ENCODE measurements at regions not wholly inside any gene's neighbourhood (a gene's known extent, or its start where the extent isn't known, plus 50 kb on each side); places are given as distances from the start of the nearest gene placed in this dataset.

- ATAC-seq = no peak
- intact Hi-C loops (cut with DNase I) = no loop called here
- peak; percentile 9 for DNase-seq
These were observed 136.9 kb downstream of the SCARB1 start for GRCh38 chr12:124726596-124727263.

DNA sequence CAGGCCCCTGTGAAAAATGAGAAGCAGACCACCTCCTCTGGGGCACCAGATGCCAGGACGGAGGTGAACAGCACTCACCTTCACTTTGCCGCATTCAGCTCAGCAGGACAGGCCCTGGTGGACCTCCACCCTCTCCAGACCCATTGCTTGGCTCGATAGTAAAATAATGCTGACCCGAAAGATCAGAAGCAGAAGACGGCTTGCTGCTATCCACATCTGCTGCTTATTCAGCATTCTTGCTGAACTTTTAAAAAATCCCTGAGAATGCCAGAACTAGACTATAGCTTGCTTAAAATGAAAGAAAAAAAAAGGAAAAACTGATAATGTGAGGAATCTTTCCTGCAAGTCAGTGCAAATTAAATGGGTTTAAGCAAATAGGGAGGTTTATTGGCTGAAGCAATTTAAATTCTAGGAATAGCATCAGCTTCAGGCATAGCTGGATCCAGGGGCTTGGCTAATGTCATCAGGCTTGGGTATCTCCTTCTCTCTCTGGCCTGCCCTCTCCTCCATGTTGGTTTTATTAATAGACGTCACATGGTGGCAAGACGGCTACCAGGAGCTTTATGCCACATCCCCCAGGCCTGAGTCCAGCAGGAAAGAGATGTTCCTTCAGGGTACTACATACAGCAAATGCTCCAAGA, 137.9 kb downstream of the SCARB1 start:
- peak; percentile 13 for DNase-seq
- intact Hi-C loops (cut with DNase I) = no loop called here
- ATAC-seq = no peak

DNA sequence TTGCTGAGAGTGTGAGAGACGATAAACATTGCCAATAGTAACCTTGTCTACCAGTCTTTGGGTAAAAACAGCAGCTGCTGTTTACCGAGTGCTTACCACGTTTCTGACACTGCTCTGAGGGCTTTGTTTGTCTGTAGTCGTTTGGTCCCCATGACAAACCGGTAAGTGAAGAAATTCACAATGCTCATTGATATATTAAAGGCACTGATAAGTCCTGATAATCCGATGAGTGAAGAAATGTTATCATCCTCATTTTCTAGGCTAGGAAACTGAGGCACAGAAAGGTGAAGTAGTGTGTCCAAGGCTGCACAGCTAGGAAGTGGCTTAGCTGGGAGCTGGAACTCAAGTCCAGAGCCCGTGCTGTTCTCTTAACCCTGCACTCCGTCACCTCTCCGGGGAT, 138.6 kb downstream of the SCARB1 start:
- intact Hi-C loops (cut with DNase I) = no loop called here
- ATAC-seq (no peak), DNase-seq (no peak)

GRCh38 chr12:124722878-124723277, 140.8 kb downstream of the SCARB1 start:
- DNase-seq = no peak
- no peak for ATAC-seq
- intact Hi-C loops (cut with DNase I) = no loop called here

GRCh38 chr12:124721501-124722162, 142.0 kb downstream of the SCARB1 start:
- DNase-seq = peak; percentile 16
- intact Hi-C loops (cut with DNase I) = no loop called here
- ATAC-seq = no peak

DNA sequence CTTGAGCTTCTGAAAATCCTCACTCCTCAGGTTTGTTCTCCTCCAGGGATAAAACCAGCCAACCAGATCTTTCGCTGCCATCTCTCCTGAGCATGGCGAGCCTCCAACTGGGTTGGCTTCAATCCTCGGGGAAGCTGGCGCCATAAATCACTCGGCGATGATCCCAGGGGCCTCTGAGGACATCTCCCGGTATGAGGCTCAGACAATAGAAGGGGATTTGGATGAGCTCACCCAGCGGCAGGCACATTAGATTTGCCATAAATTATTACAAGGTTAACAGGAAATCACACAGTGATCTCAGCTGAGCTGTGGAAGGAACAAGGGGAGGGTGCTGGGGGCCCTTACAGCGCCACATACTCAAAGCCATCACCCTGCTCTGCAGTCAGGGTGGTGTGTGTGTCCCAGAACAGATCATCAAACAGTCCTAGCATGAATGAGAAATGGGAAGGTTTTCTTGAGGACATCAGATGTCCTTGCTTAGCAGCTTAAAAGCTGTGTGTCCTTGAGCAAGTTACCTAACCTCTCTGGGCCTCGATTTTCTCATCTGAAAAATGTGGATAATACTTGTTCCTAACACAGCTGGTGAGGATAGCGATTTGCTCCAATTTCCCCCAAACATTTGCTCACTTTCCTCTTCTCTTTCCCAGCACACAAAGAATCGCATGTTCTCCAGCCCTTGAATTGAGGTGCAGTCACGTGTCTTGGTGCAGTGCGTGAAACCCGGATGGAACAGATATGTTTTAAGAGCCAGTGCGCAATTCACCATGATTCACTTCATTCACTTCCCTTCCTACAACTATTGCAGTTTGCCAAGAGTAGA, 142.8 kb downstream of the SCARB1 start:
- ATAC-seq (peak; percentile 71 to 78), DNase-seq (peak; percentile 66)
- intact Hi-C loops (cut with DNase I) = no loop called here

DNA sequence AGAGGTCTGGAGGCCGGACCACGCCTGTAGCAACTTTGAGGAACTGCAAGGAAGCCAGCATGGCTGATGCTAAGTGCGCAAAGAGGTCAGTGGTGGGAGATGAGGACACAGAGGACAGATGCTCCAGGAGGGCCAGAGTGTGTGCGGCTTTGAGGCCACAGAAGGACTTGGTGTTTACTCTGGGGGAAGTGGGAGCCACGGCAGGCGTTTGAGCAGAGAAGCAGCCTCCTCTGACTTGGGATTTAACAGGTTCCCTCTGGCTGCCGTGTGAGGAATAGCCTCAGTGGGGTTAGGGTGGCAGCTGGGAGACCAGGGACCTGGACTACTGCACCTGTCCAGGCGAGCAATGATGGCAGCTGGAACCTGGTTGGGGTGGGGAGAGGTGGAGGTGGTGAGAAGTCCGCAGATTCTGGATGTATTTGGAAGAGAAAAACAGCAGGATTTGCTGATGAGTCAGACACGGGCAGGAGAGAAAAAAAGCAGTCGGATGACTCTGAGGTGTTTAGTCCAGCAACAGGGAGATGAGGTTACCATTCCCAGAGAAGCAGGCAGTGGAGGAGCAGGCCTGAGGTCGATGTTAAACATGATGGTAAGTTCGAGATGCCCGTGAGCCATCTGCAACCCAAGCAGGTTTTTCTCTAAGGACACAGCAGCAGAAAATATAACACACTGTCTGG, 143.5 kb downstream of the SCARB1 start:
- peak; percentile 29 to 62 for ATAC-seq
- DNase-seq = peak; percentile 14
- intact Hi-C loops (cut with DNase I) = no loop called here

- ATAC-seq (no peak), DNase-seq (peak; percentile 13)
These were observed 144.4 kb downstream of the SCARB1 start for GRCh38 chr12:124719231-124719630.

DNA sequence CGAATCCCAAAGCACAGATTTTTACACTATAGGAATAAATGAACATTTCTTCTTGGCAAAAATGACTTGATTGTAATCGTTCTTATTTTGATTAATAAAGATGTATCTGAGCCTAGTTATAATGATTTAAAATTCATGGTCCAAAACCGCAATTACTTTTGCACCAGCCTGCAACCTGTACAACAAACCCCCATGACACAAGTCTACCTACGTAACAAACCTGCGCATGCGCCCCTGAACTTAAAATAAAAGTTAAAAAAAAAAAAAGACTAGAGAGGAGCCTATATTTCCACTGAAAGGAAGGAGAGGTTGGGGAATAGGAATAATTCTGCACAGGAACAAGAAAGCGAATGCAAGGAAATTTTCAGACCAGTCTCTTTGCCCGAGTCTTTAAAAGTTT, 145.2 kb downstream of the SCARB1 start:
- ATAC-seq = no peak
- intact Hi-C loops (cut with DNase I) = no loop called here

More at GRCh38 chr12:124719231-124719630, 144.4 kb downstream of the SCARB1 start:
- intact Hi-C loops (cut with DNase I) = no loop called here

DNA sequence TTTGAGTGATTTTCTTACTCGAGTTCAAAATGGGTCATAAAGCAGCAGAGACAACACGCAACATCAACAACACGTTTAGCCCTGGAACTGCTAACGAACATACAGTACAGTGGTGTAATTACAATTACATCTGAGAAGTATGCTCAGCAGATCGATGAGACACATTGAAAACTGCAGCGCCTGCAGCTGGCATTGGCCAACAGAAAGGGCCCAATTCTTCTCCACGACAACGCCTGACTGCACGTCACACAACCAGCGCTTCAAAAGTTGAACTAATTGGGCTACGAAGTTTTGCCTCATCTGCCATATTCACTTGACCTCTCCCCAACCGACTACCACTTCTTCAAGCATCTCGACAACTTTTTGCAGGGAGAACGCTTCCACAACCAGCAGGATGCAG, 145.6 kb downstream of the SCARB1 start:
- ATAC-seq (no peak), DNase-seq (no peak)
- intact Hi-C loops (cut with DNase I) = no loop called here

More for the DNA sequence above, 145.2 kb downstream of the SCARB1 start:
- no peak for DNase-seq

DNA sequence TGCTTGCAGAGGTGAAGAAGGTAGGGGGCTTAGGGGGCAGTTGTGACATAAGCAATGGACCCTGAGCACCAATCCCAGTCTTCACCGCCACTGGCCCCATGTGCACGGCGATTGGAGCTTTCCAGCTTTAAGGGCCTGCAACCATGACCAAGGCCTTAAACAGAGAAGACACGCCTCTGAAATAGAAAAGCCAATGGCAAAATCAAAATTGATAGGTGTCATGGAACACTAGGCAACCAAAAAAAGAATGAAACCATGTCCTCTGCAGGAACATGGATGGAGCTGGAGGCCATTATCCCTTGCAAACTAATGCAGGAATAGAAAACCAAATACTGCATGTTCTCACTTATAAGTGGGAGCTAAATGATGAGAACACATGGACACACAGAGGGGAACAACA, 146.3 kb downstream of the SCARB1 start:
- intact Hi-C loops (cut with DNase I) = no loop called here
- ATAC-seq (no peak), DNase-seq (no peak)

- no peak for ATAC-seq
- intact Hi-C loops (cut with DNase I) = no loop called here
- peak; percentile 18 for DNase-seq
These were observed 147.2 kb downstream of the SCARB1 start for GRCh38 chr12:124716208-124717130.

- ATAC-seq (no peak), DNase-seq (peak; percentile 24)
- intact Hi-C loops (cut with DNase I) = no loop called here
These were observed 147.9 kb upstream of the NCOR2 start for GRCh38 chr12:124715121-124715990.

- ATAC-seq = peak; percentile 54 to 74
- peak; percentile 53 for DNase-seq
- intact Hi-C loops (cut with DNase I) = no loop called here
These were observed 146.1 kb upstream of the NCOR2 start for GRCh38 chr12:124713436-124714082.

DNA sequence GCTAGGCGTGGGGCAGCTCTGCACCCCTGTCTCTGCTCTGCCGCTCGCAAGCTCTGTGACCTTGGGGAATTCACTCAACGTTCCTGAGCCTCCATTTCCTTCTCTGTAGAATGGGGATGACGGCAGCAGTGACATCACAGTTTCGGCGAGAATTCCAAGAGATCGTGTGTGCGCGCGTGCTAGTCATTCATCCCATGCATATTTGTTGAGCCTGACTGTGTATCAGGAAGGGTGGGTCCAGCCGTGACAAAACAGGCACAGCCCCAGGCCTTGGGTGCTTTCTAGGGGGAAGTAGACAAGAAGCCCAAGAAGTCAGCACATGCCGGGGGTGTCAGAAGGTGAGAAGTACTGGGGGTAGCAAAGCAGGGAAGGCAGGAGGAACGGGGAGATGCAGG, 145.6 kb upstream of the NCOR2 start:
- peak; percentile 46 to 84 for ATAC-seq
- peak; percentile 75 for DNase-seq
- intact Hi-C loops (cut with DNase I) = no loop called here

DNA sequence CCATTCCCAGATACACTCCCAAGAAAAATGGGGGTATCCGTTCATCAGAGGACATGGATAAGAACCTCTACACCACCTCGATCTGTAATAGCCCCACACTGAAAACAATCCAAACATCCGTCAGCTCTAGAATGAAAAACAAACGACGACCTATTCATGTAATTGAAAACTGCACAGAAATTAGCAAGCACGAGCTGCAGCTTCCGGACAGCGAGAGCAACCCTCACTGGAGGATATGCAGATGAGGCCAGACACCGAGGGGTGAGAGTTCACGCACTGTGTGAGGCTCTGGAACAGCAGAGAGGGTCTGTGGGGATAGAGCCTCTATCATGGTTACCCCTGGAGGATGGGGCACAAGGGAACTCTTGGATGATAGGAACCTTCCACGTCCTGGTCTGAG, 143.9 kb upstream of the NCOR2 start:
- DNase-seq = no peak
- intact Hi-C loops (cut with DNase I) = no loop called here
- no peak for ATAC-seq

Data from left cardiac atrium (tissue), 4 donors.